ENCODE measurements at regions not wholly inside any gene's neighbourhood (a gene's known extent, or its start where the extent isn't known, plus 50 kb on each side); places are given as distances from the start of the nearest gene placed in this dataset.
"Not testable (repeated sequence)": the region's sequence is repeated elsewhere in the genome, so short reads cannot be mapped to it uniquely, and the experiment has no call there.

- no peak for DNase-seq
Observed at GRCh38 chr5:128813317-128814070, 151.8 kb upstream of the SLC27A6 start.

GRCh38 chr5:128815201-128815600 is 150.1 kb upstream of the SLC27A6 start:
- no peak for DNase-seq

GRCh38 chr5:128825826-128826225 is 139.5 kb upstream of the SLC27A6 start:
- DNase-seq = no peak

- no peak for DNase-seq
Observed at GRCh38 chr5:128826275-128826674, 139.0 kb upstream of the SLC27A6 start.

GRCh38 chr5:128836571-128836970 is 128.7 kb upstream of the SLC27A6 start:
- no peak for DNase-seq

- DNase-seq = no peak
Observed at GRCh38 chr5:128838623-128839022, 126.7 kb upstream of the SLC27A6 start.

GRCh38 chr5:128842241-128842640 is 123.0 kb upstream of the SLC27A6 start:
- DNase-seq = no peak

GRCh38 chr5:128844354-128844923 is 120.8 kb upstream of the SLC27A6 start:
- DNase-seq = no peak

- no peak for DNase-seq
Observed at GRCh38 chr5:128850049-128850448, 115.2 kb upstream of the SLC27A6 start.

- DNase-seq = no peak
Observed at GRCh38 chr5:128854931-128855330, 110.4 kb upstream of the SLC27A6 start.

- no peak for DNase-seq
Observed at GRCh38 chr5:128857076-128857677, 108.1 kb upstream of the SLC27A6 start.

GRCh38 chr5:128858995-128859394 is 106.3 kb upstream of the SLC27A6 start:
- DNase-seq = no peak

GRCh38 chr5:128861155-128861554 is 104.1 kb upstream of the SLC27A6 start:
- not testable (repeated sequence) for DNase-seq

- DNase-seq = no peak
Observed at GRCh38 chr5:128869970-128870369, 95.3 kb upstream of the SLC27A6 start.

GRCh38 chr5:128870373-128870772 is 94.9 kb upstream of the SLC27A6 start:
- DNase-seq = no peak

GRCh38 chr5:128870923-128871322 is 94.4 kb upstream of the SLC27A6 start:
- DNase-seq = no peak

GRCh38 chr5:128876569-128877382 is 88.5 kb upstream of the SLC27A6 start:
- no peak for DNase-seq

- no peak for DNase-seq
Observed at GRCh38 chr5:128877476-128877875, 87.8 kb upstream of the SLC27A6 start.

- DNase-seq = no peak
Observed at GRCh38 chr5:128881502-128882018, 83.7 kb upstream of the SLC27A6 start.

- no peak for DNase-seq
Observed at GRCh38 chr5:128885649-128886255, 79.5 kb upstream of the SLC27A6 start.

- DNase-seq = no peak
Observed at GRCh38 chr5:128895122-128895521, 70.2 kb upstream of the SLC27A6 start.

- DNase-seq = no peak
Observed at GRCh38 chr5:128896675-128897074, 68.6 kb upstream of the SLC27A6 start.

- no peak for DNase-seq
Observed at GRCh38 chr5:128903550-128903949, 61.7 kb upstream of the SLC27A6 start.

Data from NCI-H1930 (cell line).